GM12874 (cell line): ENCODE measurements at regions not wholly inside any gene's neighbourhood (a gene's known extent, or its start where the extent isn't known, plus 50 kb on each side); places are given as distances from the start of the nearest gene placed in this dataset.

Experiments
- CTCF ChIP-seq: IDR thresholded peaks from 2 replicates; pipeline ENCODE4 v1.5.1; 2011; ENCODE audit warnings: low read depth, mild to moderate bottlenecking, control low read depth, low read length, moderate library complexity; ENCODE audit not compliant: insufficient read depth

- no peak for TF ChIP-seq CTCF
Observed at GRCh38 chr4:189779281-189779980, 161.2 kb upstream of the FRG1 start.

GRCh38 chr4:189780391-189780790 is 160.3 kb upstream of the FRG1 start:
- TF ChIP-seq CTCF = no peak

- no peak for TF ChIP-seq CTCF
Observed at GRCh38 chr4:189784651-189785050, 156.0 kb upstream of the FRG1 start.

- TF ChIP-seq CTCF = no peak
Observed at GRCh38 chr4:189785257-189785656, 155.4 kb upstream of the FRG1 start.

GRCh38 chr4:189786447-189786846 is 154.2 kb upstream of the FRG1 start:
- no peak for TF ChIP-seq CTCF

- no peak for TF ChIP-seq CTCF
Observed at GRCh38 chr4:189787216-189788031, 153.2 kb upstream of the FRG1 start.

GRCh38 chr4:189792924-189793618 is 147.6 kb upstream of the FRG1 start:
- peak; percentile 85 for TF ChIP-seq CTCF
